Lower lobe of right lung (tissue), 2 donors: ENCODE measurements at regions not wholly inside any gene's neighbourhood (a gene's known extent, or its start where the extent isn't known, plus 50 kb on each side); places are given as distances from the start of the nearest gene placed in this dataset.
"Not testable (repeated sequence)": the region's sequence is repeated elsewhere in the genome, so short reads cannot be mapped to it uniquely, and the experiment has no call there.

ENCODE experiments used
- ATAC-seq, 2 donors: fragments of 200-7000 bp; cut with Tn5 transposase; one replicate each; pipeline ENCODE4 v1.9.1; 2020 to 2022; ENCODE audit warnings: mild to moderate bottlenecking in 2 of 2, moderate library complexity in 2 of 2
- DNase-seq: peaks from one replicate; pipeline ENCODE4 v3.0.0-alpha.2; 2020
- H3K27ac ChIP-seq: fragments of 200-600 bp; one replicate; pipeline ENCODE4 v1.8.0; 2022
- H3K27me3 ChIP-seq: fragments of 200-600 bp; one replicate; pipeline ENCODE4 v1.8.0; 2022; ENCODE audit warnings: low read depth
- H3K36me3 ChIP-seq: fragments of 200-600 bp; one replicate; pipeline ENCODE4 v1.8.0; 2022; ENCODE audit warnings: mild to moderate bottlenecking
- H3K4me1 ChIP-seq: fragments of 200-600 bp; one replicate; pipeline ENCODE4 v1.8.0; 2022
- H3K4me3 ChIP-seq: fragments of 200-600 bp; one replicate; pipeline ENCODE4 v1.8.0; 2022; ENCODE audit warnings: mild to moderate bottlenecking
- H3K9me3 ChIP-seq: fragments of 200-600 bp; one replicate; pipeline ENCODE4 v1.8.0; 2022
- CTCF ChIP-seq: fragments of 200-600 bp; IDR thresholded peaks from one replicate; pipeline ENCODE4 v1.8.0; 2022; ENCODE audit warnings: antibody characterized with exemption, mild to moderate bottlenecking
- intact Hi-C: fragments of 100-400 bp; cut with DNase I; formaldehyde crosslinking; loops from one replicate; pipeline ENCODE4 v1.11.0; 2022
- donor health status: DM: no; HTN: yes; CAD: no; lungs with severe emphysema.

GRCh38 chr7:153188630-153189029 is 429.1 kb downstream of the ACTR3B start:
- H3K9me3 ChIP-seq: no peaks in the 10 kb centered on the region
- H3K27ac ChIP-seq: no peak overlapping the region
- no peaks in the 10 kb centered on the region for H3K4me1 ChIP-seq
- ATAC-seq: no peak
- intact Hi-C loops: no loop called here
- no peaks in the 10 kb centered on the region for H3K36me3 ChIP-seq
- H3K27me3 ChIP-seq: no peaks in the 10 kb centered on the region
- H3K4me3 ChIP-seq: no peak overlapping the region
- TF ChIP-seq CTCF: no peak
- DNase-seq: no peak

GRCh38 chr7:153190452-153190851 is 430.9 kb downstream of the ACTR3B start:
- no peak for DNase-seq
- Histone ChIP-seq H3K4me3 (no peak overlapping the region), H3K27ac (no peak overlapping the region), H3K4me1 (no peaks in the 10 kb centered on the region), H3K27me3 (no peaks in the 10 kb centered on the region), H3K36me3 (no peaks in the 10 kb centered on the region), H3K9me3 (no peaks in the 10 kb centered on the region)
- ATAC-seq: peak in 1 of 2 donors; percentile 62
- intact Hi-C loops: no loop called here
- no peak for TF ChIP-seq CTCF

- Histone ChIP-seq H3K36me3 (no peaks in the 10 kb centered on the region), H3K9me3 (no peaks in the 10 kb centered on the region), H3K27me3 (no peaks in the 10 kb centered on the region), H3K4me3 (no peak overlapping the region), H3K27ac (no peak overlapping the region), H3K4me1 (no peaks in the 10 kb centered on the region)
- ATAC-seq (no peak), DNase-seq (no peak)
- intact Hi-C loops: no loop called here
- no peak for TF ChIP-seq CTCF
These were observed 431.4 kb downstream of the ACTR3B start for GRCh38 chr7:153190986-153191385.

DNA sequence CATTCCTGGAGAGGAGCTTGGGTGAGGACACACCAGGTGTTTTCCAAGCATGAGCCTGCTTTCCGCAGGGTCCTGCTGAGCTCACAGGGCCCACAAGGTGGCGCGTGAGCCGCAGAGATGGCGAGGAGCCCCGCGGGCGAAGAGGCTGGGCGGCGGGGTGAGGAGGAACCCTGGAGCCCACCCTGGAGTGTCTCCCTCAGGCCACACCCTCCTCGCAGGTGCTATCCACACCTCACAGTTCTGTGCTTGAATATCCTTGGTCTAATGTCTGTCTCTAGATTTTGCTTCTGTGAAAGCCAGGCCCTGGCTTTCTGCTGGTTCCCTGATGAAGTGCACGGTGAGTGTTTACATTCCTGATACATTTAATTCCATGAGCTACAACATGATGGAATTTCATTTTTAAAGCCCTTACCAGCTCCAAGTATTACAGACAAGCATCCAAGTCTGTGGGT is 433.6 kb downstream of the ACTR3B start:
- intact Hi-C loops: no loop called here

DNA sequence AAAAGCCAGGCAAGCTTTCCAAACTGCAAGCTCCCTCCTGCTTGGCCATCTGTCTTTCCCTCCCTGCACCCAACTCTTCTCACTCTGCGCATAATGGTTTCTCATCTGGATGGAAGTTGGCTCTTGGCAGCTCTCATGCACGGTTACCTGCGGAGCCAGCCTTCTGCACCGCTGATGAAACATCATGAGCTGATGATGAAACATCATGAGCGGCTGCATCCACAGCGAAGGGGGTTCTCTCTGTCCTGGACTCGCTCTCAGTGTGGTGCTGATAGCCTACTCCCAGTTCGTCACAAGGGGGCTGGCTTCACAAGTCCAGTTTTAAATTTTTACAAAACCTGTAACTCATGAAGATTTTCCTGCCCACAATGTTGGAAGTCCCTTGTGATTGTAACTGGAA is 457.5 kb downstream of the ACTR3B start:
- peaks cover 19% of the 10 kb centered on the region for H3K9me3 ChIP-seq
- DNase-seq: no peak
- H3K4me1 ChIP-seq: no peaks in the 10 kb centered on the region
- H3K27ac ChIP-seq: no peak overlapping the region
- intact Hi-C loops: no loop called here
- ATAC-seq: no peak
- no peaks in the 10 kb centered on the region for H3K27me3 ChIP-seq
- no peaks in the 10 kb centered on the region for H3K36me3 ChIP-seq
- no peak for TF ChIP-seq CTCF
- H3K4me3 ChIP-seq: no peak overlapping the region

More for the DNA sequence above, 433.6 kb downstream of the ACTR3B start:
- Histone ChIP-seq H3K4me1 (no peaks in the 10 kb centered on the region), H3K9me3 (no peaks in the 10 kb centered on the region), H3K4me3 (no peak overlapping the region), H3K27me3 (no peaks in the 10 kb centered on the region), H3K27ac (no peak overlapping the region), H3K36me3 (no peaks in the 10 kb centered on the region)
- peak; percentile 88 to 91 for ATAC-seq
- DNase-seq: peak; percentile 57
- peak; percentile 57 for TF ChIP-seq CTCF

DNA sequence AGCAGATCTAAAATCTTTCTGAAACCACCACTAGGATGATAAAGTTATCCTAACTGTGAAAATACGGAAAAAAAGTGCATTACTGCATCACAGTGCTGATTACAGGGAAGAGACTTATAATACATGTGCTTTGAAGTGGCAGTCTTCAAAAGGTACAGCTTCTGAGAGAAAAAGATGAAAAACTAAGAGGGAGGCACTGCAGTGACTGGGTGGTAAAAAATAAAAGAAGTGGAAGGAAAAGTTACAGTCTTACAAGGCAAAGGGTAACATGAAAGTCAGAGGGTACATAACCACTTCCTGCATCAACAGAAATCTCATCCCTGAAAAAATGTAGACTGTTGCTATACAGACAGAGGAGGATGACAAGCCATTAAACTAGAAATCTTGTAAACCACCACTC is 465.3 kb downstream of the ACTR3B start:
- DNase-seq (no peak), ATAC-seq (no peak)
- Histone ChIP-seq H3K27ac (no peak overlapping the region), H3K9me3 (peaks cover 9% of the 10 kb centered on the region), H3K27me3 (no peaks in the 10 kb centered on the region), H3K36me3 (no peaks in the 10 kb centered on the region), H3K4me1 (no peaks in the 10 kb centered on the region), H3K4me3 (no peak overlapping the region)
- TF ChIP-seq CTCF: no peak
- intact Hi-C loops: no loop called here

GRCh38 chr7:153245136-153245535 is 485.6 kb downstream of the ACTR3B start:
- DNase-seq, ATAC-seq, H3K36me3 ChIP-seq, H3K27ac ChIP-seq, H3K4me3 ChIP-seq, intact Hi-C loops, H3K9me3 ChIP-seq, H3K27me3 ChIP-seq, H3K4me1 ChIP-seq: not testable (repeated sequence)
